GM12878 (cell line): ENCODE measurements at regions not wholly inside any gene's neighbourhood (a gene's known extent, or its start where the extent isn't known, plus 50 kb on each side); places are given as distances from the start of the nearest gene placed in this dataset.

ENCODE experiments used
- ATAC-seq: fragments of 200-7000 bp; cut with Tn5 transposase; 3 replicates; pipeline ENCODE4 v1.9.1; 2020; ENCODE audit warnings: mild to moderate bottlenecking, moderate library complexity
- BruUV-seq: library from RNA; stranded (reverse); fragments of 400-500 nt; replicated peaks from 2 replicates; lab custom pipeline; 2021; lab: Mats Ljungman, UMichigan
- CTCF ChIA-PET: fragments of 300-600 bp; sonication (Branson Sonifier 250); formaldehyde crosslinking; extraction: SDS; loops from one replicate; lab custom pipeline; 2021; ENCODE audit warnings: inconsistent platforms; lab: Yijun Ruan, JAX
- POLR2A ChIA-PET: fragments of 350-600 bp; formaldehyde crosslinking; extraction: SDS; loops from one replicate; lab custom pipeline; 2021; ENCODE audit warnings: inconsistent platforms; lab: Charles Lee
- RAD21 ChIA-PET: fragments of 300-600 bp; sonication (Branson Sonifier 250); formaldehyde crosslinking; loops from one replicate; lab custom pipeline; 2023; ENCODE audit warnings: antibody characterized with exemption; ENCODE audit not compliant: unreplicated experiment; lab: Charles Lee
- SMC1A ChIA-PET: fragments of 300-600 bp; sonication (Branson Sonifier 250); formaldehyde crosslinking; loops from one replicate; lab custom pipeline; 2023; ENCODE audit not compliant: unreplicated experiment, uncharacterized antibody; lab: Charles Lee
- DNase-seq: peaks from one replicate; pipeline ENCODE4 v3.0.0-alpha.2; 2011; ENCODE audit warnings: low read depth, low spot score
- FAIRE-seq: peaks from 3 replicates; lab custom pipeline; 2011; peaks lifted over from hg19 to GRCh38; lab: Jason Lieb, UNC
- H2AFZ ChIP-seq: 2 replicates; pipeline ENCODE4 v1.6.0; 2011; ENCODE audit warnings: low read depth, low read length, control low read depth; ENCODE audit not compliant: control insufficient read depth
- H3K27ac ChIP-seq: 2 replicates; pipeline ENCODE4 v1.5.1; 2011; ENCODE audit warnings: control low read depth; ENCODE audit not compliant: control insufficient read depth, insufficient read depth
- H3K27me3 ChIP-seq, 2 experiments: replicated peaks in 1 of 2; 2 replicates each; pipeline versions ENCODE4 v1.6.0 to v1.6.1; 2011; ENCODE audit warnings: low read length in 1 of 2; ENCODE audit not compliant: control insufficient read depth in 2 of 2, insufficient read depth in 2 of 2
- H3K36me3 ChIP-seq, 2 experiments: 2 replicates each; pipeline ENCODE4 v1.5.1; 2011; ENCODE audit warnings: low read length in 1 of 2; ENCODE audit not compliant: control insufficient read depth in 2 of 2, insufficient read depth in 2 of 2
- H3K4me1 ChIP-seq: 2 replicates; pipeline ENCODE4 v1.6.1; 2011; ENCODE audit warnings: mild to moderate bottlenecking, low read length, moderate library complexity, mixed read lengths; ENCODE audit not compliant: control insufficient read depth, insufficient read depth
- H3K4me2 ChIP-seq: 2 replicates; pipeline ENCODE4 v1.6.0; 2011; ENCODE audit warnings: control low read depth; ENCODE audit not compliant: control insufficient read depth, insufficient read depth
- H3K4me3 ChIP-seq: fragments of 200-600 bp; sonication (generic); 2 replicates; pipeline ENCODE4 v1.5.1; 2016
- H3K79me2 ChIP-seq: 2 replicates; pipeline ENCODE4 v1.6.0; 2011; ENCODE audit warnings: low read length; ENCODE audit not compliant: control insufficient read depth, insufficient read depth
- H3K9ac ChIP-seq: 2 replicates; pipeline ENCODE4 v1.8.0; 2011; ENCODE audit warnings: low read length, control low read depth, mixed read lengths; ENCODE audit not compliant: control insufficient read depth, insufficient read depth
- H3K9me3 ChIP-seq: replicated peaks from 3 replicates; pipeline ENCODE4 v1.5.1; 2011; ENCODE audit warnings: mild to moderate bottlenecking, low read length; ENCODE audit not compliant: control insufficient read depth, insufficient read depth
- H4K20me1 ChIP-seq: 2 replicates; pipeline ENCODE4 v1.6.0; 2011; ENCODE audit not compliant: control insufficient read depth, insufficient read depth
- ATF2 ChIP-seq: IDR thresholded peaks from 2 replicates; pipeline ENCODE4 v1.6.1; 2012; ENCODE audit warnings: low read length, inconsistent platforms
- CBX3 ChIP-seq: fragments of 200-600 bp; sonication (generic); IDR thresholded peaks from 2 replicates; pipeline ENCODE4 v1.6.1; 2016; ENCODE audit warnings: low read depth, borderline replicate concordance
- CBX5 ChIP-seq: sonication (generic); IDR thresholded peaks from 2 replicates; pipeline ENCODE4 v1.6.1; 2016; ENCODE audit warnings: low read depth, moderate library complexity, mild to moderate bottlenecking, inconsistent platforms
- GABPA ChIP-seq: IDR thresholded peaks from 2 replicates; pipeline ENCODE4 v1.6.1; 2014; ENCODE audit warnings: antibody characterized with exemption, low read depth, mild to moderate bottlenecking, inconsistent platforms
- HDGF ChIP-seq: fragments of 450-650 bp; IDR thresholded peaks from 2 replicates; pipeline ENCODE4 v1.6.1; 2016; ENCODE audit warnings: antibody characterized with exemption
- NFXL1 ChIP-seq: fragments of 450-650 bp; IDR thresholded peaks from 2 replicates; pipeline ENCODE4 v1.6.1; 2017; ENCODE audit warnings: antibody characterized with exemption, mild to moderate bottlenecking, borderline replicate concordance
- PAX8 ChIP-seq: fragments of 450-650 bp; IDR thresholded peaks from 2 replicates; pipeline ENCODE4 v1.6.1; 2017; ENCODE audit warnings: mild to moderate bottlenecking, moderate library complexity
- PBX3 ChIP-seq: IDR thresholded peaks from 2 replicates; pipeline ENCODE4 v1.6.1; 2011; ENCODE audit warnings: mild to moderate bottlenecking, low read depth, low read length, moderate library complexity; ENCODE audit not compliant: insufficient replicate concordance
- PKNOX1 ChIP-seq: fragments of 450-650 bp; IDR thresholded peaks from 2 replicates; pipeline ENCODE4 v1.6.1; 2016; ENCODE audit warnings: mild to moderate bottlenecking
- RAD51 ChIP-seq: fragments of 450-650 bp; IDR thresholded peaks from 2 replicates; pipeline ENCODE4 v1.6.1; 2016; ENCODE audit warnings: moderate library complexity, mild to moderate bottlenecking, inconsistent platforms
- RBBP5 ChIP-seq: fragments of 200-600 bp; sonication (generic); conservative IDR thresholded peaks from 2 replicates; pipeline ENCODE4 v1.6.1; 2016
- RFX5 ChIP-seq: IDR thresholded peaks from 2 replicates; pipeline ENCODE4 v1.6.1; 2011; ENCODE audit warnings: low read depth, low read length, improper control_type of control experiment
- SP1 ChIP-seq: IDR thresholded peaks from one replicate; pipeline ENCODE4 v1.6.1; 2011; ENCODE audit warnings: low read depth, low read length
- STAT1 ChIP-seq: fragments of 450-650 bp; conservative IDR thresholded peaks from 2 replicates; pipeline ENCODE4 v1.6.1; 2014; ENCODE audit warnings: antibody characterized with exemption, mild to moderate bottlenecking
- SUZ12 ChIP-seq: fragments of 200-600 bp; sonication (generic); IDR thresholded peaks from one replicate; pipeline ENCODE4 v1.6.1; 2018; ENCODE audit warnings: antibody characterized with exemption, mild to moderate bottlenecking; ENCODE audit not compliant: unreplicated experiment
- TCF3 ChIP-seq: IDR thresholded peaks from 2 replicates; pipeline ENCODE4 v1.6.1; 2012; ENCODE audit warnings: low read depth, mild to moderate bottlenecking, low read length, borderline replicate concordance; ENCODE audit not compliant: insufficient read depth
- ZNF274 ChIP-seq: IDR thresholded peaks from one replicate; pipeline ENCODE4 v1.8.0; 2011; ENCODE audit not compliant: insufficient read length, insufficient read depth
- ZSCAN29 ChIP-seq: fragments of 450-650 bp; IDR thresholded peaks from 2 replicates; pipeline ENCODE4 v1.6.1; 2017; ENCODE audit warnings: mild to moderate bottlenecking, moderate library complexity
- WGBS: methylation state at CpG from one replicate; pipeline ENCODE4 v1.1.6; 2016; ENCODE audit warnings: low lambda C conversion rate; ENCODE audit not compliant: insufficient replicate concordance, insufficient coverage; ENCODE audit errors: missing lambda C conversion rate; 5-methylcytosine and 5-hydroxymethylcytosine counted together
- in situ Hi-C: fragments of 300-500 bp; cut with MboI; formaldehyde crosslinking; loops from 9 replicates; pipeline ENCODE4 v1.14.3; 2018; ENCODE audit warnings: mixed read lengths
- intact Hi-C: fragments of 100-400 bp; cut with micrococcal nuclease; formaldehyde crosslinking; loops from one replicate; pipeline ENCODE4 v1.14.2; 2022; ENCODE audit not compliant: unreplicated experiment

GRCh38 chr7:90007831-90008230 lies 146.4 kb upstream of the STEAP1 start:
- SMC1A ChIA-PET, result no interaction called here
- Histone ChIP-seq H3K4me3 (no peak overlapping the region), H3K36me3 (no peaks in the 10 kb centered on the region), H2AFZ (no peak overlapping the region), H4K20me1 (no peaks in the 10 kb centered on the region), H3K4me1 (no peaks in the 10 kb centered on the region), H3K9ac (no peak overlapping the region)
- intact Hi-C loops, result no loop called here
- RAD21 ChIA-PET, result no interaction called here
- DNase-seq (no peak), ATAC-seq (no peak), FAIRE-seq (no peak)
- POLR2A ChIA-PET, result no interaction called here
- no TSS peak for BruUV-seq
- TF ChIP-seq TCF3 (no peak), ZNF274 (no peak), SUZ12 (no peak), RAD51 (no peak)
- TF ChIP-seq, all 136 proteins: peak for 0
- CTCF ChIA-PET, result no interaction called here
- no peaks in the 10 kb centered on the region; a peak in 1 of 4 replicates for H3K27me3 ChIP-seq
- in situ Hi-C loops, result no loop called here
- 19% methylated on average over 3 of the region's 3 CpGs for WGBS
- no peak overlapping the region for H3K4me2 ChIP-seq
- no peaks in the 10 kb centered on the region for H3K9me3 ChIP-seq
- H3K27ac ChIP-seq, result no peak overlapping the region
- no peaks in the 10 kb centered on the region for H3K79me2 ChIP-seq

GRCh38 chr7:90022213-90022612 lies 132.1 kb upstream of the STEAP1 start:
- H3K36me3 ChIP-seq, result no peaks in the 10 kb centered on the region
- H3K4me3 ChIP-seq, result no peak overlapping the region
- ATAC-seq (no peak), DNase-seq (no peak), FAIRE-seq (no peak)
- SMC1A ChIA-PET, result no interaction called here
- no peaks in the 10 kb centered on the region for H3K79me2 ChIP-seq
- no peaks in the 10 kb centered on the region for H3K4me1 ChIP-seq
- H3K9ac ChIP-seq, result no peak overlapping the region
- CTCF ChIA-PET, result no interaction called here
- no peak overlapping the region for H3K27ac ChIP-seq
- 4% methylated on average over 1 of the region's 1 CpG for WGBS
- no peaks in the 10 kb centered on the region for H3K9me3 ChIP-seq
- no peak overlapping the region for H2AFZ ChIP-seq
- intact Hi-C loops (no loop called here), in situ Hi-C loops (no loop called here)
- H4K20me1 ChIP-seq, result no peaks in the 10 kb centered on the region
- BruUV-seq, result no TSS peak
- no peak for TF ChIP-seq HDGF
- TF ChIP-seq RBBP5, result no peak
- no peak for TF ChIP-seq RFX5
- TF ChIP-seq PBX3, result no peak
- no peak for TF ChIP-seq NFXL1
- TF ChIP-seq CBX5, result no peak
- no peak for TF ChIP-seq STAT1
- TF ChIP-seq GABPA, result no peak
- TF ChIP-seq SP1, result no peak
- no peak for TF ChIP-seq CBX3
- no peak for TF ChIP-seq PKNOX1
- no peak for TF ChIP-seq PAX8
- no peak for TF ChIP-seq ATF2
- no peak for TF ChIP-seq ZSCAN29
- POLR2A ChIA-PET, result no interaction called here
- no peak overlapping the region for H3K4me2 ChIP-seq
- RAD21 ChIA-PET, result no interaction called here
- no peaks in the 10 kb centered on the region for H3K27me3 ChIP-seq
